HepG2 (cell line): ENCODE measurements at regions not wholly inside any gene's neighbourhood (a gene's known extent, or its start where the extent isn't known, plus 50 kb on each side); places are given as distances from the start of the nearest gene placed in this dataset.

Experiments used
- IRF9 ChIP-seq: sonication (generic); formaldehyde crosslinking; IDR thresholded peaks from 2 replicates; pipeline ENCODE4 v1.8.0; 2022; ENCODE audit warnings: missing genetic modification reagents, mild to moderate bottlenecking, borderline replicate concordance
- MIER3 ChIP-seq: IDR thresholded peaks from 2 replicates; pipeline ENCODE4 v1.6.1; 2016; ENCODE audit warnings: missing compliant biosample characterization, borderline replicate concordance
- MIXL1 ChIP-seq: IDR thresholded peaks from 2 replicates; pipeline ENCODE4 v1.6.1; 2016
- MLLT10 ChIP-seq: sonication (generic); formaldehyde crosslinking; IDR thresholded peaks from 2 replicates; pipeline ENCODE4 v1.4.0; 2020; ENCODE audit warnings: missing genetic modification reagents
- NR3C1 ChIP-seq: sonication (generic); formaldehyde crosslinking; IDR thresholded peaks from 2 replicates; pipeline ENCODE4 v1.4.0; 2020; ENCODE audit warnings: missing genetic modification reagents
- TOE1 ChIP-seq: sonication (generic); formaldehyde crosslinking; IDR thresholded peaks from 2 replicates; pipeline ENCODE4 v1.4.0; 2020; ENCODE audit warnings: mild to moderate bottlenecking, missing genetic modification reagents
- ZHX2 ChIP-seq, 2 experiments: sonication (generic) in 1 of 2; formaldehyde crosslinking in 1 of 2; IDR thresholded peaks; 2 replicates each; pipeline versions ENCODE4 v1.6.1 to v1.9.0; 2014 to 2022; ENCODE audit warnings: antibody characterized with exemption in 1 of 2, borderline replicate concordance in 1 of 2, inconsistent platforms in 1 of 2, low read depth in 1 of 2, missing genetic modification reagents in 1 of 2
- ZNF577 ChIP-seq: sonication (generic); formaldehyde crosslinking; IDR thresholded peaks from 2 replicates; pipeline ENCODE4 v1.4.0; 2020; ENCODE audit warnings: mild to moderate bottlenecking, low read depth, missing genetic modification reagents, borderline replicate concordance

- TF ChIP-seq TOE1 = no peak
- TF ChIP-seq MIER3 (CRISPR knock-in tag) = no peak
- TF ChIP-seq ZHX2 (IDR thresholded peaks at IDR 0.05; ENCODE audit: low read depth) = no peak
- no peak for TF ChIP-seq ZHX2 (CRISPR knock-in tag; IDR thresholded peaks at IDR 0.05; ENCODE audit: borderline replicate concordance)
- TF ChIP-seq ZNF577 = no peak
- TF ChIP-seq NR3C1 (CRISPR knock-in tag) = no peak
- TF ChIP-seq MLLT10 = no peak
- no peak for TF ChIP-seq MIXL1 (CRISPR knock-in tag)
- TF ChIP-seq IRF9 (CRISPR knock-in tag) = no peak
Measured at GRCh38 chr1:114289306-114289705, 135.6 kb upstream of the SYT6 start (continued).
